Suprapubic skin (tissue), 4 donors: ENCODE measurements at regions not wholly inside any gene's neighbourhood (a gene's known extent, or its start where the extent isn't known, plus 50 kb on each side); places are given as distances from the start of the nearest gene placed in this dataset.

Experiments
- DNase-seq, 2 donors: peaks; one replicate each; pipeline ENCODE4 v3.0.0-alpha.2; 2019; ENCODE audit warnings: low spot score in 2 of 2
- H3K27ac ChIP-seq: fragments of 200-600 bp; sonication (generic); one replicate; pipeline ENCODE4 v1.5.1; 2019
- H3K27me3 ChIP-seq: fragments of 200-600 bp; sonication (generic); one replicate; pipeline ENCODE4 v1.5.1; 2019
- H3K36me3 ChIP-seq: fragments of 200-600 bp; sonication (generic); one replicate; pipeline ENCODE4 v1.5.1; 2019
- H3K4me1 ChIP-seq: fragments of 200-600 bp; sonication (generic); one replicate; pipeline ENCODE4 v1.5.1; 2019
- H3K4me3 ChIP-seq: fragments of 200-600 bp; sonication (generic); one replicate; pipeline ENCODE4 v1.5.1; 2019; ENCODE audit warnings: mild to moderate bottlenecking
- H3K9me3 ChIP-seq: fragments of 200-600 bp; sonication (generic); one replicate; pipeline ENCODE4 v1.5.1; 2019
- CTCF ChIP-seq, 2 donors: fragments of 200-600 bp in 1 of 2; fragments of 450-650 bp in 1 of 2; sonication (generic) in 1 of 2; IDR thresholded peaks; one replicate each; pipeline ENCODE4 v1.5.1; 2016 to 2019; ENCODE audit warnings: antibody characterized with exemption in 2 of 2, mild to moderate bottlenecking in 1 of 2, moderate library complexity in 1 of 2
- EP300 ChIP-seq: sonication (generic); formaldehyde crosslinking; IDR thresholded peaks from one replicate; pipeline ENCODE4 v1.6.1; 2017; ENCODE audit warnings: antibody characterized with exemption
- POLR2A ChIP-seq, 2 donors: fragments of 450-650 bp; IDR thresholded peaks; one replicate each; pipeline ENCODE4 v1.6.1; 2017; ENCODE audit warnings: antibody characterized with exemption in 2 of 2, mild to moderate bottlenecking in 2 of 2, moderate library complexity in 2 of 2
- POLR2AphosphoS5 ChIP-seq, 3 donors: sonication (generic); formaldehyde crosslinking; IDR thresholded peaks; one replicate each; pipeline ENCODE4 v1.6.1; 2017; ENCODE audit warnings: antibody characterized with exemption in 3 of 3
- WGBS: methylation state at CpG from one replicate; pipeline ENCODE4 v1.1.5; 2018; 5-methylcytosine and 5-hydroxymethylcytosine counted together

GRCh38 chr18:78925557-78926242, 53.9 kb upstream of the SALL3 start:
- Histone ChIP-seq H3K4me3 (no peak overlapping the region), H3K4me1 (no peaks in the 10 kb centered on the region), H3K27me3 (no peaks in the 10 kb centered on the region), H3K9me3 (no peaks in the 10 kb centered on the region), H3K36me3 (no peaks in the 10 kb centered on the region), H3K27ac (no peak overlapping the region)
- TF ChIP-seq EP300 (no peak), POLR2A (IDR thresholded peaks at IDR 0.05) (no peak), CTCF (IDR thresholded peaks at IDR 0.05) (no peak), POLR2AphosphoS5 (IDR thresholded peaks at IDR 0.05) (no peak)
- DNase-seq: peak in 1 of 2 donors; percentile 68
- WGBS: 93% methylated on average over 50 of the region's 52 CpGs

GRCh38 chr18:78926243-78926615, 53.4 kb upstream of the SALL3 start:
- Histone ChIP-seq H3K36me3 (no peaks in the 10 kb centered on the region), H3K4me3 (no peak overlapping the region), H3K4me1 (no peaks in the 10 kb centered on the region), H3K9me3 (no peaks in the 10 kb centered on the region), H3K27me3 (no peaks in the 10 kb centered on the region), H3K27ac (no peak overlapping the region)
- no peak for TF ChIP-seq CTCF (IDR thresholded peaks at IDR 0.05)
- no peak for TF ChIP-seq POLR2AphosphoS5 (IDR thresholded peaks at IDR 0.05)
- no peak for TF ChIP-seq EP300
- no peak for TF ChIP-seq POLR2A (IDR thresholded peaks at IDR 0.05)
- DNase-seq: peak in 1 of 2 donors; percentile 50
- WGBS: 89% methylated on average over 12 of the region's 12 CpGs

GRCh38 chr18:78927156-78927555, 52.5 kb upstream of the SALL3 start:
- 86% methylated on average over 6 of the region's 10 CpGs for WGBS
- no peak overlapping the region for H3K27ac ChIP-seq
- H3K27me3 ChIP-seq: no peaks in the 10 kb centered on the region
- DNase-seq: peak in 1 of 2 donors; percentile 49
- TF ChIP-seq CTCF (IDR thresholded peaks at IDR 0.05) (no peak), POLR2AphosphoS5 (IDR thresholded peaks at IDR 0.05) (no peak), POLR2A (IDR thresholded peaks at IDR 0.05) (no peak), EP300 (no peak)
- no peaks in the 10 kb centered on the region for H3K9me3 ChIP-seq
- H3K36me3 ChIP-seq: no peaks in the 10 kb centered on the region
- no peak overlapping the region for H3K4me3 ChIP-seq
- H3K4me1 ChIP-seq: no peaks in the 10 kb centered on the region

- Histone ChIP-seq H3K4me1 (no peaks in the 10 kb centered on the region), H3K27me3 (no peaks in the 10 kb centered on the region), H3K36me3 (no peaks in the 10 kb centered on the region), H3K27ac (no peak overlapping the region), H3K4me3 (no peak overlapping the region), H3K9me3 (no peaks in the 10 kb centered on the region)
- TF ChIP-seq POLR2AphosphoS5 (IDR thresholded peaks at IDR 0.05): no peak
- no peak for TF ChIP-seq POLR2A (IDR thresholded peaks at IDR 0.05)
- TF ChIP-seq CTCF (IDR thresholded peaks at IDR 0.05): no peak
- TF ChIP-seq EP300: no peak
- DNase-seq: no peak
- WGBS: 89% methylated on average over 11 of the region's 11 CpGs
Observed at GRCh38 chr18:78927616-78928015, 52.0 kb upstream of the SALL3 start.

- Histone ChIP-seq H3K9me3 (no peaks in the 10 kb centered on the region), H3K4me1 (no peaks in the 10 kb centered on the region), H3K36me3 (no peaks in the 10 kb centered on the region), H3K27ac (no peak overlapping the region), H3K4me3 (no peak overlapping the region), H3K27me3 (no peaks in the 10 kb centered on the region)
- TF ChIP-seq POLR2A (IDR thresholded peaks at IDR 0.05): no peak
- TF ChIP-seq CTCF (IDR thresholded peaks at IDR 0.05): no peak
- no peak for TF ChIP-seq POLR2AphosphoS5 (IDR thresholded peaks at IDR 0.05)
- no peak for TF ChIP-seq EP300
- DNase-seq: peak in 1 of 2 donors; percentile 56
- 95% methylated on average over 12 of the region's 16 CpGs for WGBS
Observed at GRCh38 chr18:78928076-78928475, 51.5 kb upstream of the SALL3 start.
